Loucy (cell line): ENCODE measurements at regions not wholly inside any gene's neighbourhood (a gene's known extent, or its start where the extent isn't known, plus 50 kb on each side); places are given as distances from the start of the nearest gene placed in this dataset.

Experiments
- H2AFZ ChIP-seq: fragments of 200-600 bp; sonication (generic); 2 replicates; pipeline ENCODE4 v1.6.0; 2016; ENCODE audit warnings: antibody characterized with exemption, mild to moderate bottlenecking, low read length, moderate library complexity
- H3F3A ChIP-seq: fragments of 200-600 bp; 2 replicates; pipeline ENCODE4 v1.6.0; 2016; ENCODE audit warnings: antibody characterized with exemption, low read depth, mild to moderate bottlenecking
- H3K27me3 ChIP-seq: fragments of 200-600 bp; sonication (generic); 2 replicates; pipeline ENCODE4 v1.6.1; 2014; ENCODE audit warnings: low read length, mild to moderate bottlenecking; ENCODE audit not compliant: insufficient read depth, poor library complexity, severe bottlenecking
- H3K36me3 ChIP-seq: fragments of 200-600 bp; sonication (generic); 2 replicates; pipeline ENCODE4 v1.6.1; 2016; ENCODE audit warnings: low read length; ENCODE audit not compliant: insufficient read depth
- H3K4me1 ChIP-seq: fragments of 200-600 bp; sonication (generic); 2 replicates; pipeline ENCODE4 v1.5.1; 2014; ENCODE audit warnings: low read length, mild to moderate bottlenecking; ENCODE audit not compliant: insufficient read depth, poor library complexity, severe bottlenecking
- H3K4me2 ChIP-seq: fragments of 200-600 bp; sonication (generic); 2 replicates; pipeline ENCODE4 v1.6.0; 2014; ENCODE audit warnings: antibody characterized with exemption, low read length, low read depth, mild to moderate bottlenecking; ENCODE audit not compliant: poor library complexity, severe bottlenecking
- H3K4me3 ChIP-seq: fragments of 200-600 bp; sonication (generic); 2 replicates; pipeline ENCODE4 v1.5.1; 2014; ENCODE audit warnings: low read length, mild to moderate bottlenecking, mixed read lengths; ENCODE audit not compliant: poor library complexity, severe bottlenecking
- H3K79me2 ChIP-seq: fragments of 200-600 bp; sonication (generic); 2 replicates; pipeline ENCODE4 v1.6.1; 2014; ENCODE audit warnings: low read length; ENCODE audit not compliant: insufficient read depth
- H3K9ac ChIP-seq: fragments of 200-600 bp; sonication (generic); 2 replicates; pipeline ENCODE4 v1.6.0; 2014; ENCODE audit warnings: mild to moderate bottlenecking, low read depth, low read length, moderate library complexity; ENCODE audit not compliant: poor library complexity, severe bottlenecking
- H3K9me2 ChIP-seq: fragments of 200-600 bp; sonication (generic); replicated peaks from 2 replicates; pipeline ENCODE4 v1.6.1; 2016; ENCODE audit warnings: low read depth, low read length, mixed read lengths
- H3K9me3 ChIP-seq: fragments of 200-600 bp; sonication (generic); 2 replicates; pipeline ENCODE4 v1.6.1; 2014; ENCODE audit warnings: mild to moderate bottlenecking, antibody characterized with exemption, low read length, low read depth; ENCODE audit not compliant: insufficient read depth
- H4K20me1 ChIP-seq: fragments of 200-600 bp; sonication (generic); 2 replicates; pipeline ENCODE4 v1.6.0; 2014; ENCODE audit warnings: antibody characterized with exemption, low read length, mild to moderate bottlenecking; ENCODE audit not compliant: insufficient read depth, poor library complexity, severe bottlenecking
- CTCF ChIP-seq: fragments of 200-600 bp; sonication (generic); conservative IDR thresholded peaks from 2 replicates; pipeline ENCODE4 v1.5.1; 2014; ENCODE audit warnings: mild to moderate bottlenecking, antibody characterized with exemption, low read length
- EZH2phosphoT487 ChIP-seq: fragments of 200-600 bp; IDR thresholded peaks from 2 replicates; pipeline ENCODE4 v1.6.1; 2018; ENCODE audit warnings: antibody characterized with exemption, mild to moderate bottlenecking, moderate library complexity, borderline replicate concordance

- no peak overlapping the region for H3K4me3 ChIP-seq
- no peaks in the 10 kb centered on the region for H4K20me1 ChIP-seq
- no peak overlapping the region for H3K4me2 ChIP-seq
- H3K9me3 ChIP-seq: no peaks in the 10 kb centered on the region
- H3K4me1 ChIP-seq: peaks cover 6% of the 10 kb centered on the region
- no peaks in the 10 kb centered on the region for H3F3A ChIP-seq
- no peak overlapping the region for H3K9ac ChIP-seq
- no peaks in the 10 kb centered on the region for H3K27me3 ChIP-seq
- TF ChIP-seq EZH2phosphoT487 (no peak), CTCF (no peak)
- H3K79me2 ChIP-seq: no peaks in the 10 kb centered on the region
- H3K36me3 ChIP-seq: no peaks in the 10 kb centered on the region
- H2AFZ ChIP-seq: no peak overlapping the region
- no peaks in the 10 kb centered on the region for H3K9me2 ChIP-seq
Observed at GRCh38 chr7:8380130-8380529, 53.3 kb upstream of the NXPH1 start.

DNA sequence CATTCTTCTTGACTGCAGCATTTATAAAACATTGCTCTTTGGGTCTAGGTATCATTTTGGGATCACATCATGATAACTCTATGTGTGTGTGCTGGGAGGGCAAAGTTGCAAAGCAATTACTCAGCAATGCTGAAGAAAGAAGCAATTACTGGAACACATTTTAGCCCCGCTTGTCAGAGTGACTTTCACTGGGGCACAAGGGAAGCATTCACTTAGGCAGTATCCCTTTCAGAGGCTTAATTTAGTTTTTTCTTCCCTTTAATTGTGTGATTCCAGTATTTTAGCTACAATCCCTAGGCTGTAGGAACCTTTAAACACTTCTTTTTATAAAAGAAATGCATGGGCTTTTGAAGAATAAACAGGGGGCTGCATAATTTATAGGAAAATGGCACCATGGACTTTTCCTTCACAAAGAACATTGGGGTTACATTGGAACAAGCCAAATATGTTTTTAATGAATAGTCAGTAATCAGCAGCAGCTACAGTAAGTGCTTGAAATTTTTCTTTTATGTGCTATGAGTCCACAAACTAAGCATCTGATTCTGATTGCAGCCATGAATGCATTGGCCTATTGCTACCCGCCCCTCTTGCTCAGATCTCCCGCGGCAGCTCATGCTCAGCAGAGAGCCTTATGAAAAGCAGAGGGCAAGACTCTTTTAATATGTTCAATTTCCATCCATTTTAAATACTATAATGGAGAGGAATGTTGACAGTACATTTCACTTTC lies 51.2 kb upstream of the NXPH1 start:
- Histone ChIP-seq H3K9ac (no peak overlapping the region), H3K36me3 (no peaks in the 10 kb centered on the region), H3K4me2 (no peak overlapping the region), H3F3A (no peaks in the 10 kb centered on the region), H3K9me3 (no peaks in the 10 kb centered on the region), H3K9me2 (no peaks in the 10 kb centered on the region), H4K20me1 (no peaks in the 10 kb centered on the region), H3K4me3 (no peak overlapping the region), H3K79me2 (no peaks in the 10 kb centered on the region), H2AFZ (no peak overlapping the region), H3K27me3 (no peaks in the 10 kb centered on the region), H3K4me1 (peaks cover 17% of the 10 kb centered on the region)
- TF ChIP-seq CTCF (no peak), EZH2phosphoT487 (no peak)
